ENCODE measurements at regions not wholly inside any gene's neighbourhood (a gene's known extent, or its start where the extent isn't known, plus 50 kb on each side); places are given as distances from the start of the nearest gene placed in this dataset.

DNA sequence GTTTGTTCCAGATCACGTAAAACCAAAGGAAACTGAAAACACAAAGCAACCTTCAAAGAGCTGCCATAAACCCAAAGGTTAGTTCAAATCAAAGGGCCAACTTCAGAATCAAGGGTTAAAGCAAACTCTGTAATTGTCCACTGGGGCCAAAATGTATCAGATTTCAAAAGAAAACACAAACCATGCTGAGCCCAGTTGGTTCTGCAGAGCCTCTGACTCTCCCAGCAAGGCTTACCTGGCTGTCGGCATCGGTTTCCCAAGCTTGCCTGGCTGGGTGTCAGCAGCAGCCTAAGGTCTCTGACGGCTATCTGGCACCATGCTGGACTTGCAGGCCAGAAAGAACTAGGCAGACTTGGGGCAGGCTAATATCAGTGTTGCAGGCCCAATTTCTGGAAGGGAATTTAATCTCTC, 125.3 kb downstream of the DAD1 start:
- no peak for DNase-seq (ENCODE audit: low spot score)
- TF ChIP-seq, protein P1, sequence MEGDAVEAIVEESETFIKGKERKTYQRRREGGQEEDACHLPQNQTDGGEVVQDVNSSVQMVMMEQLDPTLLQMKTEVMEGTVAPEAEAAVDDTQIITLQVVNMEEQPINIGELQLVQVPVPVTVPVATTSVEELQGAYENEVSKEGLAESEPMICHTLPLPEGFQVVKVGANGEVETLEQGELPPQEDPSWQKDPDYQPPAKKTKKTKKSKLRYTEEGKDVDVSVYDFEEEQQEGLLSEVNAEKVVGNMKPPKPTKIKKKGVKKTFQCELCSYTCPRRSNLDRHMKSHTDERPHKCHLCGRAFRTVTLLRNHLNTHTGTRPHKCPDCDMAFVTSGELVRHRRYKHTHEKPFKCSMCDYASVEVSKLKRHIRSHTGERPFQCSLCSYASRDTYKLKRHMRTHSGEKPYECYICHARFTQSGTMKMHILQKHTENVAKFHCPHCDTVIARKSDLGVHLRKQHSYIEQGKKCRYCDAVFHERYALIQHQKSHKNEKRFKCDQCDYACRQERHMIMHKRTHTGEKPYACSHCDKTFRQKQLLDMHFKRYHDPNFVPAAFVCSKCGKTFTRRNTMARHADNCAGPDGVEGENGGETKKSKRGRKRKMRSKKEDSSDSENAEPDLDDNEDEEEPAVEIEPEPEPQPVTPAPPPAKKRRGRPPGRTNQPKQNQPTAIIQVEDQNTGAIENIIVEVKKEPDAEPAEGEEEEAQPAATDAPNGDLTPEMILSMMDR (IDR thresholded peaks at IDR 0.05; ENCODE audit: extremely low read depth, missing control alignments) = no peak

DNA sequence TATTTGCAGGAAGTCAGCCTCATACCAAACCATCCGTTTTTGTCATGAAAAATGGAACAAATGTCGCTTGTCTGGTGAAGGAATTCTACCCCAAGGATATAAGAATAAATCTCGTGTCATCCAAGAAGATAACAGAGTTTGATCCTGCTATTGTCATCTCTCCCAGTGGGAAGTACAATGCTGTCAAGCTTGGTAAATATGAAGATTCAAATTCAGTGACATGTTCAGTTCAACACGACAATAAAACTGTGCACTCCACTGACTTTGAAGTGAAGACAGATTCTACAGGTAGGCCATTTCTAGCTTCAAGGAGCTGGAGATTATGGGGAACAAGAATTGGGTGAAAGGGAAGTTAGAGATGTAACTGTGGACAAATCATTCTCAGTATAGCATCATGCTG, 126.1 kb downstream of the DAD1 start:
- no peak for DNase-seq (ENCODE audit: low spot score)
- TF ChIP-seq, protein P1 (IDR thresholded peaks at IDR 0.05; ENCODE audit: extremely low read depth, missing control alignments) = no peak

DNA sequence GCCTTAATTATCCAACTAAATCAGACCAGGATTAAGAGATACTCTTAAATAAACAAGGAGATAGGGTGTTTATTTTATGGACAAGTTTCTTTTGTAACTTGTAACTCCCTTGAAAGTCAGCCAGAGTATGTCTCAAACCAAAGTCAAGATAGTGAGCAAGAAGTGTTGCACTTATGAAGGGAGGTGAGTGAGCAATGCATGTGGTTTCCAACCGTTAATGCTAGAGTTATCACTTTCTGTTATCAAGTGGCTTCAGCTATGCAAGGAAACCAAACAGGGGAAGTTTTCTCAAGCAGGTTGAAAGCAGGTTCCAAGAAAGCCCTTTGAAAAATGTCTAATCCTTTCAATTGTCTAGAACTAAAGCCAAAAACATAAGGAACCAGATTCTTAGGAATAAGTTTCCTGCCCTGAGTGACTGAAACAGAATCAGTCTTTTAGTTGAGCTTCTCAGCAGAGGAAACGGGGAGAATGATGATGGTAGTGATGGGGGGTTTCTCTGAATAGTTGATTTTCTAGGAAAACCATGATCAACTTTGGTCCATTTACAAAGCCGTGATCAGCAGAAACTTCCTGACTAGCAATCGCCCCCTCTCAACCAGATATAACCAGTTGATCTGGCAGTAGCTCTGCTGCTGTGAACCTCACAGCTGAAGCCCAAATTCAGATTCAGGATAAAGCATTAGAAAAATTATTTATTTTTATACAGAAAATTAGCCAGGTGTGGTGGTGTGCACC, 128.4 kb downstream of the DAD1 start:
- DNase-seq (ENCODE audit: low spot score) = peak; percentile 51
- TF ChIP-seq, protein P1 (IDR thresholded peaks at IDR 0.05; ENCODE audit: extremely low read depth, missing control alignments) = no peak

DNA sequence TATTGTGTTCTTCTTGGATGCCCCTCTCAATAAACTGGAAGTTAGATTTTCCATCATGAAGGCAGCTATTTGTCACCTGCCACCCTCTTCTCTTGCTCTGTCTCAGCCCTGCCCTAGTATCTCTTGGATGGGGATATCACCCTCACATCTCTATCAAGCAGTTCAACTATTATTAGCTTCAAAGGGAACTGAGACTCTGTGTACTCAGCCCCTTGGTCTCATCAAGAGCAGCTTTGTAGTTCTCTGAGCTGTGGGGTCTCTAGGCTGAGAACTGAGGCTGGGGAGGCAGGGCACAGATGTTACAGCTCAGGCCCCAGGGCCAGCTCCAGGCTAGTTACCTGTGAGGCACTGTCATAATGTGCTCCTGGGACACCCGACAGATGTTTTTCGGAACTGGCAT, 130.3 kb downstream of the DAD1 start:
- no peak for DNase-seq (ENCODE audit: low spot score)
- TF ChIP-seq, protein P1 (IDR thresholded peaks at IDR 0.05; ENCODE audit: extremely low read depth, missing control alignments) = no peak

DNA sequence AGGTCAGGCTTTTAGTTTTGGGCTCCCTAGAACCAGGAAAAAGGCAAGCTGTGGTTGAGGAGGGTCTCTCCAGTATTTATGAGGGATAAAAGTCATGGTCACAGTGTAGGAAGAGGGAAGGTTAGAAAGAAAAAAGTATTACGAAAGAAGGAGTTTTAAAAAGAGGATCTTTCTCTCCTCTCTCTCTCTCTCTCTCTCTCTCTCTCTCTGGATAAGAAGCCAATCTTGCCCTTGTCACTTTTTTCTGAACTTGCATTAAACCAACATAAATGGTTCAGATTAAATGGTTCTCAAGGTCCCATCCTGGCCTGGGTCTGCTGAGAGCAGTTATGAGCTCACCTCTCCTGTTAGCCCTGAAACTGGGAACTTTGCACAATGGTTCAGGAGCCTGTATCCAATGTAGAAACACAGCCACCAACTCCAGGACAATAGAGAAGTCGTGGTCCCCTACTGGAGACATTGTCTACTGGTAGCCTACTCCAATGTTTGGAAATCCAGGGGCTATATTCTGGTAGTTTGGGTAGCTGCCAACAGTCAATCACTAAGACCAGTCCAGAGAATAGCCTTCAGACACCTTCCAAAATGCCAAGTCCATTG, 131.9 kb downstream of the DAD1 start:
- TF ChIP-seq, protein P1 (IDR thresholded peaks at IDR 0.05; ENCODE audit: extremely low read depth, missing control alignments) = no peak

DNA sequence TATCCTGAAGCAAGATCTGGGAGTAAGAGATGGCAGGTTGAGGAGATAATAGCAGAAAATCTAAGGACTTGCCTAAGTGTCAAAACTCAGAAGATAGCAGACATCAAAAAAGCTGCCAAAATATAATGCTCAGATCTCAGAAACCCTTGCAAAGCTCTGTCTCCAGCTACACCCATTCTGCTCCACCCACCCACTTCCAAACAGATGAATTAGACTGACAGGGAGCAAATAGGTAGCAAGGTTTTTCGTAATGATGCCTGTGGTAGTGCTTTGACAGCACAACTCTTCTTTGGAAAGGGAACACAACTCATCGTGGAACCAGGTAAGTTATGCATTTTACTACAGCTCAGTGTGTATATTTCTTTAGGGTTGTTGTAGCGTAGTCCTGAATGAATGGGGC, 132.6 kb downstream of the DAD1 start:
- TF ChIP-seq, protein P1 (IDR thresholded peaks at IDR 0.05; ENCODE audit: extremely low read depth, missing control alignments) = no peak
- DNase-seq (ENCODE audit: low spot score) = no peak

More for the DNA sequence above, 131.9 kb downstream of the DAD1 start:
- no peak for DNase-seq (ENCODE audit: low spot score)

DNA sequence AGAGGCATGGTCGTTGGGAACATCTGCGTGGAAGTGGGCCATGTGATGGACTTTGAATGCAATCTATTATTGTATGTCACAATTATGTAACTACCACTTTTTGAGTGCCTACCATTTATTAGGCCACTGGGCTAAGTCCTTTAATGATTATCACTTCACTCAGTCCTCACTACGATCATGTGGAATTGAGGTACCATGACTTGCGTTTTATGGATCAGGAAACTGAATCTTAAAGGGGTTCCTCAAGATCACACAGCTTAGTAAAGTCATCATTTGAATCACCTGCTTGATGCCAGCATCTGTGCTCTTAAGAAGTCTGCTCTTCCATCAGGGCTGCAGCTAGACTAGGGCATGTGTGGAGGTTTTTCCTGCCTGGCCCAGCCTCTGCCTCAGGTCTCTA, 136.7 kb downstream of the DAD1 start:
- no peak for DNase-seq (ENCODE audit: low spot score)
- TF ChIP-seq, protein P1 (IDR thresholded peaks at IDR 0.05; ENCODE audit: extremely low read depth, missing control alignments) = no peak
